ENCODE measurements at regions not wholly inside any gene's neighbourhood (a gene's known extent, or its start where the extent isn't known, plus 50 kb on each side); places are given as distances from the start of the nearest gene placed in this dataset.

DNA sequence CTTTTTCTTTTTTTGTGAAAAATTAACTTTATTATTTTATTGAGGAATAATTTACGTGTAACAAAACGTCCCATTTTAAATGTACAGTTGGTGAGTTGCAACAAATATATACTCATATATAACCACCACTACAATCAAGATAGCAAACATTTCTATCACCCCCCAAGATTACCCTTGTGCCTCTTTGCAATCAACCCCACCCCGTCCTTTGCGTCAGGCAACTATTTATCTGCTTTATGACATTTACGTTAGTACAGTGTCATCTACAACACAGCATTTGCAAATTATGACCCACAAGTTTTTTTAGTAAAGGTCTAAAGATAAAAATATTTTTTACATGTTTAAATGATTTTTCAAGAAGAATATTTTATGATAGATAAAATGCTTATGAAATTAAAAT lies 485.6 kb upstream of the SOX9 start:
- Histone ChIP-seq H2BK12ac (ENCODE audit: low read length) (no peak overlapping the region), H3K36me3 (ENCODE audit: control insufficient read depth in 1 of 2, insufficient read depth in 2 of 2, low read length in 2 of 2) (no peaks in the 10 kb centered on the region), H3K9me3 (ENCODE audit: insufficient read depth, low read depth, low read length) (no peaks in the 10 kb centered on the region), H3K4me2 (ENCODE audit: low read length) (no peak overlapping the region), H3K27me3 (ENCODE audit: insufficient read depth, low read length) (no peaks in the 10 kb centered on the region), H3K14ac (ENCODE audit: low read length) (no peak overlapping the region), H4K91ac (ENCODE audit: low read depth, low read length) (no peak overlapping the region), H4K12ac (ENCODE audit: low read depth, low read length) (no peak overlapping the region), H3K4me3 (ENCODE audit: low read depth, low read length) (no peak overlapping the region), H3K4me1 (ENCODE audit: control insufficient read depth in 1 of 2, insufficient read depth in 2 of 2, low read length in 2 of 2) (peaks cover 3 to 4% of the 10 kb centered on the region in 2 experiments), H3K23ac (ENCODE audit: low read length) (no peak overlapping the region), H3K79me2 (ENCODE audit: control insufficient read depth, insufficient read depth, low read length, poor library complexity) (no peaks in the 10 kb centered on the region), H2AFZ (ENCODE audit: insufficient read depth, low read length, poor library complexity) (no peak overlapping the region), H3K79me1 (ENCODE audit: low read length) (peaks cover 4% of the 10 kb centered on the region), H3K4ac (ENCODE audit: low read depth, low read length) (no peak overlapping the region), H3K27ac (ENCODE audit: low read depth, low read length) (no peak overlapping the region), H3K9ac (ENCODE audit: low read length) (no peak overlapping the region), H2BK5ac (ENCODE audit: low read depth, low read length, poor library complexity) (no peak overlapping the region), H3K18ac (ENCODE audit: low read length) (no peak overlapping the region), H2BK120ac (ENCODE audit: insufficient read depth, low read length, poor library complexity) (no peak overlapping the region), H2AK5ac (ENCODE audit: low read length) (no peak overlapping the region), H4K8ac (ENCODE audit: low read depth, low read length) (no peak overlapping the region)
- no CpG with 5 or more reads among the region's 5 CpGs for WGBS (ENCODE audit: extremely low coverage, insufficient coverage, insufficient read length)
- no peak for DNase-seq

GRCh38 chr17:71636644-71637043 lies 484.2 kb upstream of the SOX9 start:
- Histone ChIP-seq H3K36me3 (ENCODE audit: control insufficient read depth in 1 of 2, insufficient read depth in 2 of 2, low read length in 2 of 2) (no peaks in the 10 kb centered on the region), H2BK120ac (ENCODE audit: insufficient read depth, low read length, poor library complexity) (no peak overlapping the region), H3K9me3 (ENCODE audit: insufficient read depth, low read depth, low read length) (no peaks in the 10 kb centered on the region), H3K27me3 (ENCODE audit: insufficient read depth, low read length) (no peaks in the 10 kb centered on the region), H3K79me1 (ENCODE audit: low read length) (peaks cover 3% of the 10 kb centered on the region), H3K4ac (ENCODE audit: low read depth, low read length) (no peak overlapping the region), H3K4me3 (ENCODE audit: low read depth, low read length) (no peak overlapping the region), H3K4me1 (ENCODE audit: control insufficient read depth in 1 of 2, insufficient read depth in 2 of 2, low read length in 2 of 2) (peaks cover 2 to 3% of the 10 kb centered on the region in 2 experiments), H2AK5ac (ENCODE audit: low read length) (no peak overlapping the region), H3K14ac (ENCODE audit: low read length) (no peak overlapping the region), H4K8ac (ENCODE audit: low read depth, low read length) (no peak overlapping the region), H3K23ac (ENCODE audit: low read length) (no peak overlapping the region), H3K27ac (ENCODE audit: low read depth, low read length) (no peak overlapping the region), H2BK5ac (ENCODE audit: low read depth, low read length, poor library complexity) (no peak overlapping the region), H3K4me2 (ENCODE audit: low read length) (no peak overlapping the region), H2BK12ac (ENCODE audit: low read length) (no peak overlapping the region), H3K9ac (ENCODE audit: low read length) (no peak overlapping the region), H4K12ac (ENCODE audit: low read depth, low read length) (no peak overlapping the region), H2AFZ (ENCODE audit: insufficient read depth, low read length, poor library complexity) (no peak overlapping the region), H3K79me2 (ENCODE audit: control insufficient read depth, insufficient read depth, low read length, poor library complexity) (no peaks in the 10 kb centered on the region), H3K18ac (ENCODE audit: low read length) (no peak overlapping the region), H4K91ac (ENCODE audit: low read depth, low read length) (no peak overlapping the region)
- WGBS (ENCODE audit: extremely low coverage, insufficient coverage, insufficient read length): no CpG with 5 or more reads among the region's 1 CpG
- DNase-seq: no peak

DNA sequence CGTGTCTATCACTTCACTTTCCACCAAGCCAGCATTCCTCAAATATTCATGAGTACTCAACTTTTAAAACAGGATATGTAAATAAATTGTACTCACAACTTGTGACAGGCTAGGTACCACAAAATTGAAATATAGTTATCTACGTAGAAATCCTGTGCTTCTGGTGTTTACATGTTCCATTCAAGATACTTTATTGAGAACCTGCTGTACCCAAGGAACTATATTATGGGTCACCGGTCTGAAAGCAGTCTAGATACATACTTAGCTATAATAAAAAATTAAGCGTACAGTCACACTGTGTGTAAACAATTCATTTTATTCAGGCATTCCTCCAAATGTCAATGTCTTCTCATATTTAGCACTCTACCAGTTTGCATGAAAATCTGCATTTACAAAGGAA lies 482.2 kb upstream of the SOX9 start:
- H3K36me3 ChIP-seq (ENCODE audit: control insufficient read depth in 1 of 2, insufficient read depth in 2 of 2, low read length in 2 of 2): no peaks in the 10 kb centered on the region
- H3K23ac ChIP-seq (ENCODE audit: low read length): no peak overlapping the region
- DNase-seq: no peak

GRCh38 chr17:71639865-71640264 lies 481.0 kb upstream of the SOX9 start:
- H3K36me3 ChIP-seq (ENCODE audit: control insufficient read depth in 1 of 2, insufficient read depth in 2 of 2, low read length in 2 of 2): no peaks in the 10 kb centered on the region
- H3K4ac ChIP-seq (ENCODE audit: low read depth, low read length): no peak overlapping the region
- no peak overlapping the region for H2BK12ac ChIP-seq (ENCODE audit: low read length)
- no peaks in the 10 kb centered on the region for H3K27me3 ChIP-seq (ENCODE audit: insufficient read depth, low read length)
- no peak for DNase-seq
- no peak overlapping the region for H2AK5ac ChIP-seq (ENCODE audit: low read length)
- no peaks in the 10 kb centered on the region for H3K4me1 ChIP-seq (ENCODE audit: control insufficient read depth in 1 of 2, insufficient read depth in 2 of 2, low read length in 2 of 2)
- H3K79me2 ChIP-seq (ENCODE audit: control insufficient read depth, insufficient read depth, low read length, poor library complexity): no peaks in the 10 kb centered on the region
- no peak overlapping the region for H2AFZ ChIP-seq (ENCODE audit: insufficient read depth, low read length, poor library complexity)
- no peak overlapping the region for H3K4me3 ChIP-seq (ENCODE audit: low read depth, low read length)
- no peak overlapping the region for H3K4me2 ChIP-seq (ENCODE audit: low read length)
- no peak overlapping the region for H3K23ac ChIP-seq (ENCODE audit: low read length)
- no peak overlapping the region for H3K18ac ChIP-seq (ENCODE audit: low read length)
- no peak overlapping the region for H3K9ac ChIP-seq (ENCODE audit: low read length)
- no peak overlapping the region for H2BK5ac ChIP-seq (ENCODE audit: low read depth, low read length, poor library complexity)
- H3K9me3 ChIP-seq (ENCODE audit: insufficient read depth, low read depth, low read length): no peaks in the 10 kb centered on the region
- H3K27ac ChIP-seq (ENCODE audit: low read depth, low read length): no peak overlapping the region
- H4K91ac ChIP-seq (ENCODE audit: low read depth, low read length): no peak overlapping the region
- no peak overlapping the region for H4K8ac ChIP-seq (ENCODE audit: low read depth, low read length)
- no peak overlapping the region for H4K12ac ChIP-seq (ENCODE audit: low read depth, low read length)
- no peak overlapping the region for H3K14ac ChIP-seq (ENCODE audit: low read length)
- no peaks in the 10 kb centered on the region for H3K79me1 ChIP-seq (ENCODE audit: low read length)
- no peak overlapping the region for H2BK120ac ChIP-seq (ENCODE audit: insufficient read depth, low read length, poor library complexity)

More for the DNA sequence above, 482.2 kb upstream of the SOX9 start:
- H2AK5ac ChIP-seq (ENCODE audit: low read length): no peak overlapping the region
- no peaks in the 10 kb centered on the region for H3K79me2 ChIP-seq (ENCODE audit: control insufficient read depth, insufficient read depth, low read length, poor library complexity)
- H4K8ac ChIP-seq (ENCODE audit: low read depth, low read length): no peak overlapping the region
- H2BK120ac ChIP-seq (ENCODE audit: insufficient read depth, low read length, poor library complexity): no peak overlapping the region
- H2BK5ac ChIP-seq (ENCODE audit: low read depth, low read length, poor library complexity): no peak overlapping the region
- H3K27me3 ChIP-seq (ENCODE audit: insufficient read depth, low read length): no peaks in the 10 kb centered on the region
- H3K79me1 ChIP-seq (ENCODE audit: low read length): no peaks in the 10 kb centered on the region
- H2AFZ ChIP-seq (ENCODE audit: insufficient read depth, low read length, poor library complexity): no peak overlapping the region
- no peak overlapping the region for H4K12ac ChIP-seq (ENCODE audit: low read depth, low read length)
- no peak overlapping the region for H2BK12ac ChIP-seq (ENCODE audit: low read length)
- WGBS (ENCODE audit: extremely low coverage, insufficient coverage, insufficient read length): no CpG with 5 or more reads among the region's 4 CpGs
- no peak overlapping the region for H3K4me2 ChIP-seq (ENCODE audit: low read length)
- no peak overlapping the region for H3K18ac ChIP-seq (ENCODE audit: low read length)
- H3K27ac ChIP-seq (ENCODE audit: low read depth, low read length): no peak overlapping the region
- no peaks in the 10 kb centered on the region for H3K4me1 ChIP-seq (ENCODE audit: control insufficient read depth in 1 of 2, insufficient read depth in 2 of 2, low read length in 2 of 2)
- no peak overlapping the region for H3K4ac ChIP-seq (ENCODE audit: low read depth, low read length)
- H3K9ac ChIP-seq (ENCODE audit: low read length): no peak overlapping the region
- H4K91ac ChIP-seq (ENCODE audit: low read depth, low read length): no peak overlapping the region
- no peak overlapping the region for H3K14ac ChIP-seq (ENCODE audit: low read length)
- H3K9me3 ChIP-seq (ENCODE audit: insufficient read depth, low read depth, low read length): no peaks in the 10 kb centered on the region
- H3K4me3 ChIP-seq (ENCODE audit: low read depth, low read length): no peak overlapping the region
